ENCODE measurements at regions not wholly inside any gene's neighbourhood (a gene's known extent, or its start where the extent isn't known, plus 50 kb on each side); places are given as distances from the start of the nearest gene placed in this dataset.
"Not testable (repeated sequence)": the region's sequence is repeated elsewhere in the genome, so short reads cannot be mapped to it uniquely, and the experiment has no call there.

DNA sequence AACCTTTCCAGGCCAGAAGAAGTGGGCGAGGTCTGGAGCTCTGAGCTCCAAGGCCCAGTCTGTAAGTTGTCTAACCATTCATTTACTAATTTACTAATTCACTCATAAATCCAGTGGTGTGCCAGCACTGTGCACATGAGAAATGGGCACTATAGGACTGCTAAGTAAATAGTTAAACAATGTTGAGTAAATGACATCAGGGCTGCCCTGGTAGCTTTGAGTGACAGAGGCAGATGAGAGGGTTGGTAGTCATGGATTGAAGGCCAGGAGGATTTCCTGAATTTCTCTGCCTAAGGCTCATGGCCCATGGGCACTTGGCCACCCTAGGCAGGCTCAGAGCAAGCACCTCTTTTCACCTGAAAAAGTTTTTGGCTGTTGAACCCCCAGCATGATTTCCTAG lies 216.9 kb upstream of the RXFP2 start:
- DNase-seq, result no peak

DNA sequence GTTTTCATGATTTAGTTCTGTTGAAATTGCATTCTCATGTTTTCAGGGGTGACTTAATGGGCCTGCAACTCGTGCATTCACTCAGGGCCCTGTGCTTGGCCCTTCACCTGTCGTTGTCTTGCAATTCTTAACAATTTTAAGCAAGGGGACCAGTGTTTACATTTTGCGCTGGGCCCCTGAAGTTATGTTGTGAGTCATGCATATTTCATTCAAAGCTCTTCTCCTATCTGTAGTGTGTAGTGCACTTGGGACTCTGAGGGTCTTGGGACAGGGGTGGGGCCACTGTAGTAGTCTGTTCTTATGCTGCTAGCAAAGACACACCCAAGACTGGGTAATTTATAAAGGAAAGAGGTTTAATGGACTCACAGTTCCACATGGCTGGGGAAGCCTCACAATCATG lies 211.2 kb upstream of the RXFP2 start:
- DNase-seq, result no peak

DNA sequence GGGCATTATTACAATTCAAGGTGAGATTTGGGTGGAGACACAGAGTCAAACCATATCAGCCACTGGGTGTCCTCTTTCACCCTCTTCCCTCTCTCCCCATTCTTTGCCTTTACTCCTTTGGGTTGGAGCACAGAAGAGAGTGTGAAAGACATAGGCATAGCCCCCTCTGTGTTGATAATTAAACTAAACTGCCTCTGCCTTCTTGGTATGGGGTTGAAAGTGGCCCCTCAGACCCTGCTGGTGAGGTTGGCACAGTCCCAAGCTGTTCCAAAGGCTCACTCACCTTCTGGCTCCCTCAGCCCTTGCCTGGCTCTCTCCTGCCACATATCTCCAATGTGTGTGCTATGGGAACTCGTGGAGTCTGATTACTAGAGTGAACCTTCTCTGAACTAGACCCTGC lies 210.6 kb upstream of the RXFP2 start:
- no peak for DNase-seq

- DNase-seq, result no peak
Observed at GRCh38 chr13:31530922-31531321, 208.4 kb upstream of the RXFP2 start.

- DNase-seq, result no peak
Observed at GRCh38 chr13:31537052-31537451, 202.3 kb upstream of the RXFP2 start.

- no peak for DNase-seq
Observed at GRCh38 chr13:31538067-31539042, 201.0 kb upstream of the RXFP2 start.

- DNase-seq, result no peak
Observed at GRCh38 chr13:31540281-31540680, 199.0 kb upstream of the RXFP2 start.

DNA sequence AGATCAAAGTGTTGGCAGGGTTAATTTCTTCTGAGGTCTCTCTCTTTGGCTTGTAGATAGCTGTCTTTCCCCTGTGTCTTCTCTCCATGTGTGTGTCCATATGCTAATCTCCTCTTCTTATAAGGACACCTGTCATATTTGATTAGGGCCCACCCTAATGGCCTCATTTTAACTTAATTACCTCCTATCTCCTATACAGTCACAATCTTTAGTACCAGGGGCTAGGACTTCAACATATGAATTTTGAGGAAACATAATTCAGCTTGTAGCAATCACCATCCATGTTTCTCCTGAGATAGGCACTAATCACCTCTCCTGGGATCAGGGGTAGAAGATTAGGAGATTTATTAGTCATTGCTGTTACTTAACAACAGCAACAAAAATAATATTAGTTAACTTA lies 196.1 kb upstream of the RXFP2 start:
- DNase-seq, result no peak

GRCh38 chr13:31545616-31546015 lies 193.7 kb upstream of the RXFP2 start:
- no peak for DNase-seq

DNA sequence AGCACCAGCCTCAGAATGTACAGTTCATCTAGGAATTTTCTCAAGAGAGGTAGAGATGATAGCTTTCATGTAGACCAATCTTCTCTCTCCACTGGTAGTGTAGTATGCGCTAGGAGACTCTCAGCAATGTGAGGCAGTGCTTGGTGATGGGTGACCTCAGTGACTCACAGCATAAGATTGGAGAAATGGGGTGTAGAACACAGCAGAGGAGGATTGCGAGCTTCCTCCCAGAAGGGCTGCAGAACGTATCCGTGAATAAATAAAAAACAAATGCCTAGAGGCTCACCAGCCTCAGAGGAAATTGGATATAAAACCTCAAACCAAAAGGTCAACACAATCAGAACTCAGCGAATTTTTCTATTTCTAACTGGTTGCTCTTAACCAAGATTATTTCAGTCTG lies 182.9 kb upstream of the RXFP2 start:
- DNase-seq, result no peak

DNA sequence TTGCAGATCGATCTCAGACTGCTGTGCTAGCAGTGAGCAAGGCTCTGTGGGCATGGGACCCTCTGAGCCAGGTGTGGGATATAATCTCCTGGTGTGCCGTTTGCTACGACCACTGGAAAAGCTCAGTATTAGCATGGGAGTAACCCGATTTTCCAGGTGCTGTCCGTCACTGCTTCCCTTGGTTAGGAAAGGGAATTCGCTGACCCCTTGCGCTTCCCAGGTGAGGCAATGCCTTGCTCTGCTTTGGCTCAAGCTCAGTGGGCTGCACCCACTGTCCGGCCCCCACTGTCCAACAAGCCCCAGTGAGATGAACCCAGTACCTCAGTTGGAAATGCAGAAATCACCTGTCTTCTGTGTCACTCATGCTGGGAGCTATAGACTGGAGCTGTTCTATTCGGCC lies 155.1 kb upstream of the RXFP2 start:
- not testable (repeated sequence) for DNase-seq

DNA sequence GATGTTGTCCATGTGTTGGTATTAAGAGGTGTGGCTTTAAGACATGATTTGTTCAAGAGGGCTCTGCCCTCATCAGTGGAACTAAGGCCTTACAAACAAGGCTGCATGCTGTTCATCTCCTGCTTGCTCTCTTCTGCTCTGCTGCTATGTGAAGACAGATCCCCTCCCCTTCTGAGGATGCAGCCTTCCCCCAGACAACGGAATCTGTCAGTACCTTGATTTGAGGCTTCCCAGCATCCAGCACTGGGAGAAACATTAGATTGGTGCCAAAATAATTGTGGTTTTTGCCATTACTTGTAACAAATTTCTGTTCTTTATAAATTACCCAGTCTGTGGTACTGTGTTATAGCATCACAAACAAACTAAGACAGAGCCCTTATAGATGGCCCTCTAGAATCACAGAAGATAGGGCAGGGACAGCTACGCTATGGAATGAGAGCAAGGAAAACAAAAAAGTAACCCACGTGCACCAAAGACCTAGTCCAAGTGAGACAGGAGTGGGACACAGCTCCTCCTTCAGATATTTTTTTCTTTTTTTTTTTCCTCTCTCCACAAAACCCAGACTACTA lies 151.5 kb upstream of the RXFP2 start:
- DNase-seq, result no peak

DNA sequence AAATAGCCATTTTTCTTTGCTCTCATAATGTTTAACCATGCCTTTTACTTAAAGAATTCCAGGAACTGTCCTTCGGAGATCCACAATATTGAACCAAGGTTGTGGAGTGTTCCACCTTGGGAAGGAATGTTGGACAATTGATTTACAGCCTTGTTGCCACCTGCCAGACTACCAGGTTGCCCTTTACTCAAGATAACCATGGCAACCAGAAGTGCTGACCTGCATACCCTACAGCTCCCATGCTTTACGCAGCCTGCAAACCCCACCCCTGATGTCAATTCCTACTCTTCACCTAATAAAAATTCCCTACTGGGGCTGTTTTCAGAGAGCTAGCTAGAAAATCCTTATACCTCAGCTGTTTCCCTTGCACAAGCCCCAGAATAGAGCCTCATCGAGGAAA lies 151.0 kb upstream of the RXFP2 start:
- DNase-seq, result no peak

DNA sequence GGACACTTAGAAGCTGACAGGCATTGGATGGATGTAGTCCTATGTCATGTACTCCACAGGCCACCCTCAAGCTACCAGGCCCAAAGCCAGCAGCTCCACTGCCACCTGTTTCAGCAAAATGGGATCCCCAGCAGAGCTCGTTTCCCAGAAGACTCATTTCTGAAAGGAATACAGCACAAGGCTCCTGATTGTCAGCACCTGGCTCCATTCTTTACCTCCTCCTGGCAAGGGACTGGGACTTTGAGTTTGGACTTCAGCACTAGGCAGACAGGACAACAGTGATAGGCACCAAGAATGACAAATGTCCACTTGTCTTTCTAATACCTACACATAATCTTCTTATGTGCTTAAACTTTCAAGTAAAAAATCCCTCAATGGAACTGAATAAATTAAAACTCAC lies 150.4 kb upstream of the RXFP2 start:
- no peak for DNase-seq

- DNase-seq, result no peak
Observed at GRCh38 chr13:31591642-31592233, 147.6 kb upstream of the RXFP2 start.

- DNase-seq, result no peak
Observed at GRCh38 chr13:31594056-31594455, 145.3 kb upstream of the RXFP2 start.

- no peak for DNase-seq
Observed at GRCh38 chr13:31595563-31595962, 143.8 kb upstream of the RXFP2 start.

DNA sequence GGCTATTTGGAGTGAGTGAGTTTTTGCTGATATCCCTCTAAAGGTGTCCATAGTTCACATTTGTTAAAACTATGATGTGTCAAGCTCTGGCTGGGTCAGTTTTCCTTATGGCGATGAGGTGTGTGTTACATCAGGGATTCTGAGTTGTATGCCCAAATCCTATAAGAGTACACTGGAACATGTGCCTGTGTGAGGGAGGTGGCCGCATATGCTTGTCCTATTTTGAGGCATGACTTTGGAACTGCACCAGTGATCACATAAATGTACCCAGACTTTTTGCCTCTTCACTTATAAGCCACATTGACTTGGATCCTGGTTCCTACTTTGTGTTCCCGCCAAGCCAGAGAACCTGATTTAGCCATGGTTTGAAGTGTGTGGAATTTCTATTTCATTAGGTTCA lies 140.3 kb upstream of the RXFP2 start:
- no peak for DNase-seq

- no peak for DNase-seq
Observed at GRCh38 chr13:31605076-31605860, 134.1 kb upstream of the RXFP2 start.

DNA sequence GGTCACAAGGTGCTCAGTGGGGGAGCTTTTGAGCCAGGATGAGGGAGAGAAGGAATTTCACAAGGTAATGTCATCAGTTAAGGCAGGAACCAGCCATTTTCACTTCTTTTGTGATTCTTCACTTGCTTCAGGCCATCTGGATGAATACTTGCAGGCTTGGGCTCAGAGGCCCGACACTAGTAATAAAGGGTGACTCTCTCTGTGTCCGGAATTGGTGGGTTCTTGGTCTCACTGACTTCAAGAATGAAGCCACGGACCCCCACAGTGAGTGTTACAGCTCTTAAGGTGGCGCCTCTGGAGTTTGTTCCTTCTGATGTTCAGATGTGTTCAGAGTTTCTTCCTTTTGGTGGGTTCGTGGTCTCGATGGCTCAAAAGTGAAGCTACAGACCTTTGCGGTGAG lies 131.8 kb upstream of the RXFP2 start:
- DNase-seq, result not testable (repeated sequence)

- not testable (repeated sequence) for DNase-seq
Observed at GRCh38 chr13:31608780-31609179, 130.5 kb upstream of the RXFP2 start.

- DNase-seq, result no peak
Observed at GRCh38 chr13:31610270-31610998, 128.9 kb upstream of the RXFP2 start.

- no peak for DNase-seq
Observed at GRCh38 chr13:31611214-31611613, 128.1 kb upstream of the RXFP2 start.

Measured in NCI-H1048 (cell line).